ENCODE measurements at regions not wholly inside any gene's neighbourhood (a gene's known extent, or its start where the extent isn't known, plus 50 kb on each side); places are given as distances from the start of the nearest gene placed in this dataset.

GRCh38 chr6:169881976-169882375, 130.6 kb downstream of the ERMARD start:
- TF ChIP-seq POLR2A (IDR thresholded peaks at IDR 0.05; ENCODE audit: low read depth, low read length) (no peak), MYC (IDR thresholded peaks at IDR 0.05; ENCODE audit: low read depth, low read length) (no peak), EZH2 (IDR thresholded peaks at IDR 0.05; ENCODE audit: borderline replicate concordance, low read depth, low read length, severe bottlenecking) (no peak), CTCF (IDR thresholded peaks at IDR 0.05; ENCODE audit: extremely low read depth in 1 of 2, insufficient read depth in 1 of 2, low read depth in 1 of 2, low read length in 2 of 2) (no peak), JUN (IDR thresholded peaks at IDR 0.05; ENCODE audit: borderline replicate concordance, insufficient read depth, insufficient read length, low read depth) (no peak), FOS (IDR thresholded peaks at IDR 0.05; ENCODE audit: borderline replicate concordance, insufficient read depth, low read length) (no peak), MAX (IDR thresholded peaks at IDR 0.05; ENCODE audit: insufficient read depth, insufficient read length) (no peak), POLR2AphosphoS5 (IDR thresholded peaks at IDR 0.05; ENCODE audit: insufficient read depth, low read depth, low read length) (no peak), GATA2 (IDR thresholded peaks at IDR 0.05; ENCODE audit: insufficient read depth, insufficient read length, low read depth, low read length) (no peak)
- no peak for FAIRE-seq
- Histone ChIP-seq H3K4me2 (ENCODE audit: insufficient read depth, low read length) (no peak overlapping the region), H3K4me1 (ENCODE audit: control insufficient read depth, extremely low read depth, insufficient read depth, low read length) (no peaks in the 10 kb centered on the region), H3K36me3 (ENCODE audit: control insufficient read depth in 2 of 2, extremely low read depth in 1 of 2, insufficient read depth in 2 of 2, low read length in 2 of 2) (no peaks in the 10 kb centered on the region), H3K9ac (replicated peaks; ENCODE audit: extremely low read depth, insufficient read depth, low read length) (no peak overlapping the region), H3K4me3 (replicated peaks in 1 of 3; ENCODE audit: insufficient read depth in 1 of 3, low read depth in 1 of 3, low read length in 3 of 3) (no peak overlapping the region), H3K9me1 (replicated peaks; ENCODE audit: control insufficient read depth, extremely low read depth, insufficient read depth, low read length) (no peaks in the 10 kb centered on the region), H3K27ac (ENCODE audit: insufficient read depth, low read depth, low read length) (no peak overlapping the region), H2AFZ (ENCODE audit: low read depth, low read length) (no peak overlapping the region), H3K27me3 (ENCODE audit: control insufficient read depth in 2 of 2, insufficient read depth in 2 of 2, low read length in 2 of 2) (peaks cover 19 to 29% of the 10 kb centered on the region in 2 experiments), H4K20me1 (replicated peaks; ENCODE audit: control insufficient read depth, extremely low read depth, insufficient read depth, low read length) (no peaks in the 10 kb centered on the region), H3K9me3 (replicated peaks; ENCODE audit: control insufficient read depth, insufficient read depth, low read length) (no peaks in the 10 kb centered on the region), H3K79me2 (ENCODE audit: control insufficient read depth, insufficient read depth, low read length) (no peaks in the 10 kb centered on the region)
- ChIA-PET POLR2A (no interaction called here), CTCF (interaction anchor here (2.4 kb wide), 1 partner anchor 50 kb away, joined by 8 read pairs; no protein-coding TSS in a partner anchor)
- intact Hi-C loops (cut with micrococcal nuclease) (no loop called here), dilution Hi-C loops (cut with MboI; ENCODE audit: extremely low pct_ligation_motif_present, low sequenced_read_pairs) (no loop called here)
- BruUV-seq (replicated peaks), result no TSS peak
- DNase-seq (ENCODE audit: low read depth, low spot score), result no peak
